GM23338 (cell line): ENCODE measurements at regions not wholly inside any gene's neighbourhood (a gene's known extent, or its start where the extent isn't known, plus 50 kb on each side); places are given as distances from the start of the nearest gene placed in this dataset.

Experiments used
- CTCF ChIP-seq, 2 experiments: fragments of 200-600 bp in 1 of 2; sonication (generic) in 1 of 2; conservative IDR thresholded peaks; 2 replicates each; pipeline versions ENCODE4 v1.5.1 to v1.6.1; 2016 to 2017; ENCODE audit warnings: antibody characterized with exemption in 2 of 2, low read depth in 2 of 2, mild to moderate bottlenecking in 2 of 2, moderate library complexity in 1 of 2
- REST ChIP-seq: IDR thresholded peaks from one replicate; pipeline ENCODE4 v1.6.1; 2018; ENCODE audit warnings: antibody characterized with exemption; ENCODE audit not compliant: unreplicated experiment

GRCh38 chr21:31546443-31547170 is 112.9 kb upstream of the SOD1 start:
- no peak for TF ChIP-seq CTCF (conservative IDR thresholded peaks at IDR 0.05; ENCODE audit: low read depth in 2 of 2)
- TF ChIP-seq REST = no peak
